Sigmoid colon (tissue), 4 donors: ENCODE measurements at regions not wholly inside any gene's neighbourhood (a gene's known extent, or its start where the extent isn't known, plus 50 kb on each side); places are given as distances from the start of the nearest gene placed in this dataset.

ENCODE experiments used
- POLR2AphosphoS5 ChIP-seq, 4 donors: sonication (generic); formaldehyde crosslinking; IDR thresholded peaks; one replicate each; pipeline ENCODE4 v1.6.1; 2017; ENCODE audit warnings: antibody characterized with exemption in 4 of 4
- TF ChIP-seq, protein P1 (sequence below), 4 experiments: fragments of 450-650 bp in 3 of 4; fragments of 200-600 bp in 1 of 4; IDR thresholded peaks; one replicate each; pipeline ENCODE4 v1.5.1; 2016 to 2019; ENCODE audit warnings: antibody characterized with exemption in 4 of 4, mild to moderate bottlenecking in 3 of 4, moderate library complexity in 2 of 4

DNA sequence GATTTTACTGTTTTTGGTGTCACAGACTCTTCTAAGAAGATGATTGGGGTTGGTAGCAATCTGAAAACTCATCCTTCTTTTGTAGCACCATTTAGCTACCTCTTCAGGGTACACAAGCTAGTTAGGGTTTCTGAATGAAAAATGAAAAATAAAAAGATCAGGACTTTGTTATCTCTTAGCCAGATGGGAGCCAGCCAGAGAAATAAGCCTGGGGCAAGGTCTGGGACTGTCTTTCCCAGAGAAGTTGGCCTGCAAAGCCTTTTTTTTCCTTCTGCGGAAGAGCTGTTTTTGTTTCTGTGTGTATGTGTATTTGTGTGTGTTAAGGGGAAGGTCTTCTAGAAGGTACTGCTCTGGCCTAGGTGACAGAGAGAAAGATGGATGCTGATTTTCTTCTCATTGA is 150.7 kb upstream of the AGTR1 start:
- TF ChIP-seq, protein P1, sequence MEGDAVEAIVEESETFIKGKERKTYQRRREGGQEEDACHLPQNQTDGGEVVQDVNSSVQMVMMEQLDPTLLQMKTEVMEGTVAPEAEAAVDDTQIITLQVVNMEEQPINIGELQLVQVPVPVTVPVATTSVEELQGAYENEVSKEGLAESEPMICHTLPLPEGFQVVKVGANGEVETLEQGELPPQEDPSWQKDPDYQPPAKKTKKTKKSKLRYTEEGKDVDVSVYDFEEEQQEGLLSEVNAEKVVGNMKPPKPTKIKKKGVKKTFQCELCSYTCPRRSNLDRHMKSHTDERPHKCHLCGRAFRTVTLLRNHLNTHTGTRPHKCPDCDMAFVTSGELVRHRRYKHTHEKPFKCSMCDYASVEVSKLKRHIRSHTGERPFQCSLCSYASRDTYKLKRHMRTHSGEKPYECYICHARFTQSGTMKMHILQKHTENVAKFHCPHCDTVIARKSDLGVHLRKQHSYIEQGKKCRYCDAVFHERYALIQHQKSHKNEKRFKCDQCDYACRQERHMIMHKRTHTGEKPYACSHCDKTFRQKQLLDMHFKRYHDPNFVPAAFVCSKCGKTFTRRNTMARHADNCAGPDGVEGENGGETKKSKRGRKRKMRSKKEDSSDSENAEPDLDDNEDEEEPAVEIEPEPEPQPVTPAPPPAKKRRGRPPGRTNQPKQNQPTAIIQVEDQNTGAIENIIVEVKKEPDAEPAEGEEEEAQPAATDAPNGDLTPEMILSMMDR (IDR thresholded peaks at IDR 0.05) = no peak
- no peak for TF ChIP-seq POLR2AphosphoS5 (IDR thresholded peaks at IDR 0.05)
